ENCODE measurements at regions not wholly inside any gene's neighbourhood (a gene's known extent, or its start where the extent isn't known, plus 50 kb on each side); places are given as distances from the start of the nearest gene placed in this dataset.

DNA sequence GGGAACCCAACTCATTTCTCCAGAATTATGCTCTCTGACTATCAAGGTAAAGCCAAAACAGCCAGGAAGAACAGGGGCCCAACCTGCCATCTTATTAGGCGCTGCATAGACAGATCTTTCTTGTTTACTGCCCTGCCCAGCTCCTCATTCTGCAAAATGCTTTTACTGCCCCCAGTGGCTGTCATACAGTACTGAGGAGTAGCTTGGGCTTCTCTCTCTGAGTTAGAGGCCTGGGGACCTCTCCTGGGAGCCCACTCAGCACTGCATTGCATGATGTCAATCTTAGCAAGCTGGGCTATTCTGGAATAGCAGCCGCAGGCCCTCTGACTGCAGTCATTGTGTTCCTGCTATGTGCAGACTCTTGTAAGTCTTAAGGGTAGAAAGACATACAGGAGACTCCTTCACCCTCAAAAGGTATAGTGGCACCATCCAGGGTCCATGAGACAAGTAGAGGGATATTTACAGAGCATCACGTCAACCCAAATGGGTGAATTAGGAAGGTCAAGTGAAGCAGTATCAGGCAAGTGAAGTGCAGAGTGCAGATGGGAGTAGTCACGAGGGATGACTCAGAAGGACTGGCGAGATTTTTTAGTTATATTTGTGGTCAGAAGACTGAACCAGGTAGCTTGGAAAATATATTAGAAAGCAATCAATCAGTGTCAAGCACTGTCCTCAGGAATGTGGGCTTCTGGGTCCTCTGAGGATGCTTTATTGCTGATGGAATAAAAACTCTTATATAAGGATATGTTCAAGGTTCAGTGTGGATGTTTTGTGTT, 294.1 kb upstream of the SFRP2 start:
- Histone ChIP-seq H3K9me2 (ENCODE audit: insufficient read depth) (no peaks in the 10 kb centered on the region), H3F3A (replicated peaks; ENCODE audit: low read depth) (no peaks in the 10 kb centered on the region), H3K27me3 (ENCODE audit: insufficient read depth) (no peaks in the 10 kb centered on the region), H3K79me2 (replicated peaks; ENCODE audit: insufficient read depth) (no peaks in the 10 kb centered on the region), H3K4me2 (no peak overlapping the region), H3K4me1 (ENCODE audit: insufficient read depth) (no peaks in the 10 kb centered on the region), H3K4me3 (no peak overlapping the region), H4K20me1 (replicated peaks; ENCODE audit: insufficient read depth) (no peaks in the 10 kb centered on the region), H3K27ac (ENCODE audit: low read depth) (no peak overlapping the region), H2AFZ (no peak overlapping the region), H3K36me3 (ENCODE audit: insufficient read depth) (no peaks in the 10 kb centered on the region)
- DNase-seq (ENCODE audit: low spot score) (peak; percentile 83), ATAC-seq (peak; percentile 100)
- Mint-ChIP-seq H3K27me3 (ENCODE audit: insufficient read depth, low read depth, poor library complexity) (no peaks in the 10 kb centered on the region), H3K4me1 (peaks cover 2% of the 10 kb centered on the region), H3K9me3 (no peaks in the 10 kb centered on the region), H3K36me3 (ENCODE audit: low read depth) (no peaks in the 10 kb centered on the region), H3K4me3 (no peak overlapping the region), H3K27ac (no peak overlapping the region)
- TF ChIP-seq, protein P1, sequence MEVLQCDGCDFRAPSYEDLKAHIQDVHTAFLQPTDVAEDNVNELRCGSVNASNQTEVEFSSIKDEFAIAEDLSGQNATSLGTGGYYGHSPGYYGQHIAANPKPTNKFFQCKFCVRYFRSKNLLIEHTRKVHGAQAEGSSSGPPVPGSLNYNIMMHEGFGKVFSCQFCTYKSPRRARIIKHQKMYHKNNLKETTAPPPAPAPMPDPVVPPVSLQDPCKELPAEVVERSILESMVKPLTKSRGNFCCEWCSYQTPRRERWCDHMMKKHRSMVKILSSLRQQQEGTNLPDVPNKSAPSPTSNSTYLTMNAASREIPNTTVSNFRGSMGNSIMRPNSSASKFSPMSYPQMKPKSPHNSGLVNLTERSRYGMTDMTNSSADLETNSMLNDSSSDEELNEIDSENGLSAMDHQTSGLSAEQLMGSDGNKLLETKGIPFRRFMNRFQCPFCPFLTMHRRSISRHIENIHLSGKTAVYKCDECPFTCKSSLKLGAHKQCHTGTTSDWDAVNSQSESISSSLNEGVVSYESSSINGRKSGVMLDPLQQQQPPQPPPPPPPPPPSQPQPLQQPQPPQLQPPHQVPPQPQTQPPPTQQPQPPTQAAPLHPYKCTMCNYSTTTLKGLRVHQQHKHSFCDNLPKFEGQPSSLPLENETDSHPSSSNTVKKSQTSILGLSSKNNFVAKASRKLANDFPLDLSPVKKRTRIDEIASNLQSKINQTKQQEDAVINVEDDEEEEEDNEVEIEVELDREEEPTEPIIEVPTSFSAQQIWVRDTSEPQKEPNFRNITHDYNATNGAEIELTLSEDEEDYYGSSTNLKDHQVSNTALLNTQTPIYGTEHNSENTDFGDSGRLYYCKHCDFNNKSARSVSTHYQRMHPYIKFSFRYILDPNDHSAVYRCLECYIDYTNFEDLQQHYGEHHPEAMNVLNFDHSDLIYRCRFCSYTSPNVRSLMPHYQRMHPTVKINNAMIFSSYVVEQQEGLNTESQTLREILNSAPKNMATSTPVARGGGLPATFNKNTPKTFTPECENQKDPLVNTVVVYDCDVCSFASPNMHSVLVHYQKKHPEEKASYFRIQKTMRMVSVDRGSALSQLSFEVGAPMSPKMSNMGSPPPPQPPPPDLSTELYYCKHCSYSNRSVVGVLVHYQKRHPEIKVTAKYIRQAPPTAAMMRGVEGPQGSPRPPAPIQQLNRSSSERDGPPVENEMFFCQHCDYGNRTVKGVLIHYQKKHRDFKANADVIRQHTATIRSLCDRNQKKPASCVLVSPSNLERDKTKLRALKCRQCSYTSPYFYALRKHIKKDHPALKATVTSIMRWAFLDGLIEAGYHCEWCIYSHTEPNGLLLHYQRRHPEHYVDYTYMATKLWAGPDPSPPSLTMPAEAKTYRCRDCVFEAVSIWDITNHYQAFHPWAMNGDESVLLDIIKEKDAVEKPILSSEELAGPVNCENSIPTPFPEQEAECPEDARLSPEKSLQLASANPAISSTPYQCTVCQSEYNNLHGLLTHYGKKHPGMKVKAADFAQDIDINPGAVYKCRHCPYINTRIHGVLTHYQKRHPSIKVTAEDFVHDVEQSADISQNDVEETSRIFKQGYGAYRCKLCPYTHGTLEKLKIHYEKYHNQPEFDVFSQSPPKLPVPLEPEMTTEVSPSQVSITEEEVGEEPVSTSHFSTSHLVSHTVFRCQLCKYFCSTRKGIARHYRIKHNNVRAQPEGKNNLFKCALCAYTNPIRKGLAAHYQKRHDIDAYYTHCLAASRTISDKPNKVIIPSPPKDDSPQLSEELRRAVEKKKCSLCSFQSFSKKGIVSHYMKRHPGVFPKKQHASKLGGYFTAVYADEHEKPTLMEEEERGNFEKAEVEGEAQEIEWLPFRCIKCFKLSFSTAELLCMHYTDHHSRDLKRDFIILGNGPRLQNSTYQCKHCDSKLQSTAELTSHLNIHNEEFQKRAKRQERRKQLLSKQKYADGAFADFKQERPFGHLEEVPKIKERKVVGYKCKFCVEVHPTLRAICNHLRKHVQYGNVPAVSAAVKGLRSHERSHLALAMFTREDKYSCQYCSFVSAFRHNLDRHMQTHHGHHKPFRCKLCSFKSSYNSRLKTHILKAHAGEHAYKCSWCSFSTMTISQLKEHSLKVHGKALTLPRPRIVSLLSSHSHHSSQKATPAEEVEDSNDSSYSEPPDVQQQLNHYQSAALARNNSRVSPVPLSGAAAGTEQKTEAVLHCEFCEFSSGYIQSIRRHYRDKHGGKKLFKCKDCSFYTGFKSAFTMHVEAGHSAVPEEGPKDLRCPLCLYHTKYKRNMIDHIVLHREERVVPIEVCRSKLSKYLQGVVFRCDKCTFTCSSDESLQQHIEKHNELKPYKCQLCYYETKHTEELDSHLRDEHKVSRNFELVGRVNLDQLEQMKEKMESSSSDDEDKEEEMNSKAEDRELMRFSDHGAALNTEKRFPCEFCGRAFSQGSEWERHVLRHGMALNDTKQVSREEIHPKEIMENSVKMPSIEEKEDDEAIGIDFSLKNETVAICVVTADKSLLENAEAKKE (CRISPR knock-in tag; IDR thresholded peaks at IDR 0.05) = peak; percentile 33; the same call in 1 of the 2 replicates
- no peak for TF ChIP-seq STAT1 (IDR thresholded peaks at IDR 0.05; ENCODE audit: unreplicated experiment)
- TF ChIP-seq, protein P2, sequence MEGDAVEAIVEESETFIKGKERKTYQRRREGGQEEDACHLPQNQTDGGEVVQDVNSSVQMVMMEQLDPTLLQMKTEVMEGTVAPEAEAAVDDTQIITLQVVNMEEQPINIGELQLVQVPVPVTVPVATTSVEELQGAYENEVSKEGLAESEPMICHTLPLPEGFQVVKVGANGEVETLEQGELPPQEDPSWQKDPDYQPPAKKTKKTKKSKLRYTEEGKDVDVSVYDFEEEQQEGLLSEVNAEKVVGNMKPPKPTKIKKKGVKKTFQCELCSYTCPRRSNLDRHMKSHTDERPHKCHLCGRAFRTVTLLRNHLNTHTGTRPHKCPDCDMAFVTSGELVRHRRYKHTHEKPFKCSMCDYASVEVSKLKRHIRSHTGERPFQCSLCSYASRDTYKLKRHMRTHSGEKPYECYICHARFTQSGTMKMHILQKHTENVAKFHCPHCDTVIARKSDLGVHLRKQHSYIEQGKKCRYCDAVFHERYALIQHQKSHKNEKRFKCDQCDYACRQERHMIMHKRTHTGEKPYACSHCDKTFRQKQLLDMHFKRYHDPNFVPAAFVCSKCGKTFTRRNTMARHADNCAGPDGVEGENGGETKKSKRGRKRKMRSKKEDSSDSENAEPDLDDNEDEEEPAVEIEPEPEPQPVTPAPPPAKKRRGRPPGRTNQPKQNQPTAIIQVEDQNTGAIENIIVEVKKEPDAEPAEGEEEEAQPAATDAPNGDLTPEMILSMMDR (conservative IDR thresholded peaks at IDR 0.05; ENCODE audit: low read depth in 2 of 2) = peak; percentile 70 to 84
- TF ChIP-seq, protein P3, sequence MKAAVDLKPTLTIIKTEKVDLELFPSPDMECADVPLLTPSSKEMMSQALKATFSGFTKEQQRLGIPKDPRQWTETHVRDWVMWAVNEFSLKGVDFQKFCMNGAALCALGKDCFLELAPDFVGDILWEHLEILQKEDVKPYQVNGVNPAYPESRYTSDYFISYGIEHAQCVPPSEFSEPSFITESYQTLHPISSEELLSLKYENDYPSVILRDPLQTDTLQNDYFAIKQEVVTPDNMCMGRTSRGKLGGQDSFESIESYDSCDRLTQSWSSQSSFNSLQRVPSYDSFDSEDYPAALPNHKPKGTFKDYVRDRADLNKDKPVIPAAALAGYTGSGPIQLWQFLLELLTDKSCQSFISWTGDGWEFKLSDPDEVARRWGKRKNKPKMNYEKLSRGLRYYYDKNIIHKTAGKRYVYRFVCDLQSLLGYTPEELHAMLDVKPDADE (IDR thresholded peaks at IDR 0.05) = no peak
